AG04449 (cell line): ENCODE measurements at regions not wholly inside any gene's neighbourhood (a gene's known extent, or its start where the extent isn't known, plus 50 kb on each side); places are given as distances from the start of the nearest gene placed in this dataset.

Experiments used
- CTCF ChIA-PET: fragments of 350-600 bp; formaldehyde crosslinking; extraction: SDS; loops from one replicate; lab custom pipeline; 2021; ENCODE audit warnings: antibody characterized with exemption; lab: Yijun Ruan, JAX
- POLR2A ChIA-PET: fragments of 400-600, 350-600 bp; formaldehyde crosslinking; extraction: SDS; loops from one replicate; lab custom pipeline; 2020; ENCODE audit warnings: antibody characterized with exemption, inconsistent platforms; lab: Yijun Ruan, JAX
- DNase-seq: peaks from one replicate; pipeline ENCODE4 v3.0.0-alpha.2; 2010; ENCODE audit warnings: low read depth, low spot score
- H3K4me3 ChIP-seq: 2 replicates; pipeline ENCODE4 v1.5.1; 2011; ENCODE audit warnings: low read depth, mild to moderate bottlenecking, control low read depth, low read length
- TF ChIP-seq, protein P1 (sequence below): IDR thresholded peaks from one replicate; pipeline ENCODE4 v1.5.1; 2011; ENCODE audit warnings: mild to moderate bottlenecking, moderate library complexity, low read length, control low read depth, inconsistent platforms; ENCODE audit not compliant: insufficient read depth; ENCODE audit errors: missing control alignments

DNA sequence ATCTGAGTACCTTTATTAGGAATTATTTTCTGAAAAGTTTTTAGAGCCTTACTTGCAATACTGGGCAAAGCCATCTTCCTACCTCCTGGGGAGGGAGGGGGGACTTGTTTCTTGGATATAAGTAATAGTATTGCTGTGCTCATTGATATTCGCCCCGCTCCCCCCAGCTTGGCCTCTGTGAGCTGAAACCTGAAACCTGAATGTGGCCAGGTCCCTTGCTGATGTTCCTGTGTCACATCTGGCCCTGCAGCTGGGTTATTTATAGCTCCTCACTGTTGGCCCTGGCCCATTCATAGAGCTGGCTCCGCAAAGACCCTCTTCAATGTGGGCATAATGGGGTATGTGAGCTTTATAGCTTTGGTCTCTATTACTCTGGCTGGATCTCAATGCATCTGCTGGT is 59.5 kb downstream of the FRMPD3 start:
- ChIA-PET CTCF (no interaction called here), POLR2A (no interaction called here)
- DNase-seq: no peak
- TF ChIP-seq, protein P1, sequence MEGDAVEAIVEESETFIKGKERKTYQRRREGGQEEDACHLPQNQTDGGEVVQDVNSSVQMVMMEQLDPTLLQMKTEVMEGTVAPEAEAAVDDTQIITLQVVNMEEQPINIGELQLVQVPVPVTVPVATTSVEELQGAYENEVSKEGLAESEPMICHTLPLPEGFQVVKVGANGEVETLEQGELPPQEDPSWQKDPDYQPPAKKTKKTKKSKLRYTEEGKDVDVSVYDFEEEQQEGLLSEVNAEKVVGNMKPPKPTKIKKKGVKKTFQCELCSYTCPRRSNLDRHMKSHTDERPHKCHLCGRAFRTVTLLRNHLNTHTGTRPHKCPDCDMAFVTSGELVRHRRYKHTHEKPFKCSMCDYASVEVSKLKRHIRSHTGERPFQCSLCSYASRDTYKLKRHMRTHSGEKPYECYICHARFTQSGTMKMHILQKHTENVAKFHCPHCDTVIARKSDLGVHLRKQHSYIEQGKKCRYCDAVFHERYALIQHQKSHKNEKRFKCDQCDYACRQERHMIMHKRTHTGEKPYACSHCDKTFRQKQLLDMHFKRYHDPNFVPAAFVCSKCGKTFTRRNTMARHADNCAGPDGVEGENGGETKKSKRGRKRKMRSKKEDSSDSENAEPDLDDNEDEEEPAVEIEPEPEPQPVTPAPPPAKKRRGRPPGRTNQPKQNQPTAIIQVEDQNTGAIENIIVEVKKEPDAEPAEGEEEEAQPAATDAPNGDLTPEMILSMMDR: no peak
- no peak overlapping the region for H3K4me3 ChIP-seq

GRCh38 chrX:107514944-107515343 is 65.5 kb downstream of the FRMPD3 start:
- TF ChIP-seq, protein P1: no peak
- DNase-seq: no peak
- POLR2A ChIA-PET: no interaction called here
- H3K4me3 ChIP-seq: no peak overlapping the region
- CTCF ChIA-PET: no interaction called here

DNA sequence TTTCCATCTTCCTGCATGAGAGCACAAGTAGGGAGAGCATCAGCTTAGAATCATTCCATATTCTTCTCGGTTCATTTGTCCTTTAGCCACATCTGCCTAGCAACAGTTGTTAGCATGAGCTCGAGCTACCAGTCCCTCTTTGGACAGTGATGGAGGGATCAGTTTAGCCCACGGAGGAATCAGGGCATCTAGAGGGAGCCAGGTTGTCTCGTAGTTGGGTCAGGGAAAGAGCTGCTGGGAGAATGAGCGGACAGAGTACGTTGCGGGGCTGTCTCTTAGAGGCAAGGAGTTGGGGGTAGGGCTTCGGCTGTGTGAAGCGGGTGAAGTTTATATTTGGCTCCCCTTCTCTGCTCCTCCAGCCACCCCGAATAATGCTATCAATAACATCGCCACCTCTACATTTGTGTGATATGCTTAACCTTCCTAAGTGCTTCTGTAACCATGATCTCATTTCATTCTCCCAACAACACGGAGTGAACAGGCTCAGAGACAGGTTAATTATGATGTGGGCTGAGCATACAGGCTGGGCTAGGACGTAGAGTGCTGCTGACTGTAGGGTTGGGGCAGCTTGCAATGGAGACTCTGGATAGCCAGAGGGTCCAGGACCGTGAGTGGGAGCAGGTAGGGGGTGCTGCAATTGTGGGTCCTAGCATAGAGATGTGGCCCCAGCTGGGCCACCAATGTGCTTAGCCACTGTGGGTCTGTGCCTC is 72.6 kb downstream of the FRMPD3 start:
- POLR2A ChIA-PET: no interaction called here
- no peak overlapping the region for H3K4me3 ChIP-seq
- no peak for DNase-seq
- TF ChIP-seq, protein P1: no peak
- CTCF ChIA-PET: interaction anchor here (1.1 kb wide), 1 partner anchor 16 kb away, joined by 3 read pairs; no protein-coding TSS in a partner anchor

- DNase-seq: no peak
- POLR2A ChIA-PET: no interaction called here
- TF ChIP-seq, protein P1: no peak
- CTCF ChIA-PET: no interaction called here
- no peak overlapping the region for H3K4me3 ChIP-seq
These were observed 73.4 kb downstream of the FRMPD3 start for GRCh38 chrX:107522901-107523300.

GRCh38 chrX:107526141-107526540 is 76.7 kb downstream of the FRMPD3 start:
- no peak overlapping the region for H3K4me3 ChIP-seq
- TF ChIP-seq, protein P1: no peak
- no peak for DNase-seq
- ChIA-PET POLR2A (no interaction called here), CTCF (interaction anchor here (1.4 to 1.5 kb wide), 2 partner anchors 12 kb away, joined by 3 to 5 read pairs; no protein-coding TSS in a partner anchor)

- TF ChIP-seq, protein P1: no peak
- ChIA-PET CTCF (interaction anchor here (2.2 kb wide), 1 partner anchor 129 kb away, joined by 6 read pairs; no protein-coding TSS in a partner anchor), POLR2A (no interaction called here)
These were observed 80.7 kb downstream of the FRMPD3 start for GRCh38 chrX:107530141-107530540.

More at GRCh38 chrX:107530141-107530540, 80.7 kb downstream of the FRMPD3 start:
- H3K4me3 ChIP-seq: no peak overlapping the region
- no peak for DNase-seq
